GM12892 (cell line): ENCODE measurements at regions not wholly inside any gene's neighbourhood (a gene's known extent, or its start where the extent isn't known, plus 50 kb on each side); places are given as distances from the start of the nearest gene placed in this dataset.

ENCODE experiments used
- POLR2A ChIP-seq: IDR thresholded peaks from 2 replicates; pipeline ENCODE4 v1.6.1; 2011; ENCODE audit warnings: low read depth, low read length, control low read depth
- POLR2AphosphoS5 ChIP-seq: IDR thresholded peaks from 2 replicates; pipeline ENCODE4 v1.6.1; 2011; ENCODE audit warnings: low read depth, low read length, control low read depth
- TAF1 ChIP-seq: IDR thresholded peaks from 2 replicates; pipeline ENCODE4 v1.6.1; 2011; ENCODE audit warnings: low read depth, mild to moderate bottlenecking, control low read depth, low read length, borderline replicate concordance

- TF ChIP-seq POLR2A = no peak
- TF ChIP-seq POLR2AphosphoS5 = no peak
- no peak for TF ChIP-seq TAF1
These were observed 423.6 kb downstream of the NDFIP2 start for GRCh38 chr13:79904581-79904980.
